IMR-90 (cell line): ENCODE measurements at regions not wholly inside any gene's neighbourhood (a gene's known extent, or its start where the extent isn't known, plus 50 kb on each side); places are given as distances from the start of the nearest gene placed in this dataset.

ENCODE experiments used
- CTCF ChIP-seq: conservative IDR thresholded peaks from 2 replicates; pipeline ENCODE4 v1.5.1; 2012; ENCODE audit warnings: mild to moderate bottlenecking, low read depth, low read length, improper control_type of control experiment
- ELK1 ChIP-seq: fragments of 150-350 bp; IDR thresholded peaks from 2 replicates; pipeline ENCODE4 v1.6.1; 2016; ENCODE audit warnings: low read depth, mild to moderate bottlenecking, low read length, moderate library complexity, borderline replicate concordance
- MAFK ChIP-seq: IDR thresholded peaks from 2 replicates; pipeline ENCODE4 v1.6.1; 2012; ENCODE audit warnings: low read depth, low read length, improper control_type of control experiment
- POLR2A ChIP-seq: IDR thresholded peaks from 2 replicates; pipeline ENCODE4 v1.6.1; 2012; ENCODE audit warnings: mild to moderate bottlenecking, low read depth, low read length

- TF ChIP-seq CTCF (no peak), ELK1 (no peak), MAFK (peak; percentile 99), POLR2A (no peak)
These were observed 937.0 kb downstream of the IGSF11 start for GRCh38 chr3:118097660-118098059.
